Breast epithelium (tissue), 4 donors: ENCODE measurements at regions not wholly inside any gene's neighbourhood (a gene's known extent, or its start where the extent isn't known, plus 50 kb on each side); places are given as distances from the start of the nearest gene placed in this dataset.

ENCODE experiments used
- DNase-seq, 2 donors: peaks; one replicate each; pipeline ENCODE4 v3.0.0-alpha.2; 2019; ENCODE audit warnings: low spot score in 2 of 2
- H3K27ac ChIP-seq, 2 donors: fragments of 200-600 bp; sonication (generic) in 1 of 2; one replicate each; pipeline ENCODE4 v1.5.1; 2016 to 2019; ENCODE audit warnings: mild to moderate bottlenecking in 1 of 2
- H3K27me3 ChIP-seq, 2 donors: fragments of 200-600 bp; sonication (generic) in 1 of 2; one replicate each; pipeline versions ENCODE4 v1.5.1 to v1.6.0; 2017 to 2019; ENCODE audit warnings: control low read depth in 1 of 2, mild to moderate bottlenecking in 1 of 2
- H3K36me3 ChIP-seq: fragments of 200-600 bp; one replicate; pipeline ENCODE4 v1.5.1; 2019
- H3K4me1 ChIP-seq, 2 donors: fragments of 200-600 bp; sonication (generic); one replicate each; pipeline ENCODE4 v1.5.1; 2016 to 2019; ENCODE audit warnings: control low read depth in 1 of 2
- H3K4me3 ChIP-seq, 3 donors: fragments of 200-600 bp; sonication (generic); 1 replicate in 2 of 3; 2 replicates in 1 of 3; pipeline ENCODE4 v1.5.1; 2016 to 2019; ENCODE audit warnings: mild to moderate bottlenecking in 3 of 3, moderate library complexity in 2 of 3
- H3K9me3 ChIP-seq, 2 donors: fragments of 200-600 bp; sonication (generic) in 1 of 2; one replicate each; pipeline ENCODE4 v1.5.1; 2016 to 2019; ENCODE audit warnings: control low read depth in 1 of 2
- CTCF ChIP-seq, 3 donors: fragments of 450-650 bp; IDR thresholded peaks; one replicate each; pipeline ENCODE4 v1.5.1; 2016 to 2017; ENCODE audit warnings: antibody characterized with exemption in 3 of 3, mild to moderate bottlenecking in 3 of 3, moderate library complexity in 3 of 3
- POLR2A ChIP-seq: fragments of 450-650 bp; IDR thresholded peaks from one replicate; pipeline ENCODE4 v1.6.1; 2016; ENCODE audit warnings: antibody characterized with exemption, mild to moderate bottlenecking, moderate library complexity
- POLR2AphosphoS5 ChIP-seq, 3 donors: sonication (generic); formaldehyde crosslinking; IDR thresholded peaks; one replicate each; pipeline ENCODE4 v1.6.1; 2017; ENCODE audit warnings: antibody characterized with exemption in 3 of 3
- intact Hi-C: fragments of 100-400 bp; cut with DNase I; formaldehyde crosslinking; loops from one replicate; pipeline ENCODE4 v1.15.1; 2023; ENCODE audit warnings: low total_unique reads

- H3K9me3 ChIP-seq, result no peaks in the 10 kb centered on the region
- H3K27me3 ChIP-seq, result no peaks in the 10 kb centered on the region
- H3K36me3 ChIP-seq, result no peaks in the 10 kb centered on the region
- intact Hi-C loops, result loop anchor here (10.0 kb wide), 1 partner anchor 72 kb away; no protein-coding TSS in a partner anchor
- DNase-seq, result no peak
- no peak overlapping the region for H3K4me3 ChIP-seq
- TF ChIP-seq CTCF (IDR thresholded peaks at IDR 0.05) (no peak), POLR2A (no peak), POLR2AphosphoS5 (IDR thresholded peaks at IDR 0.05) (no peak)
- peak overlapping the region; percentile 91 to 95 for H3K27ac ChIP-seq
- H3K4me1 ChIP-seq, result peaks cover 0 to 8% of the 10 kb centered on the region in 2 donors
Measured at GRCh38 chr1:94326329-94326728, 88.9 kb upstream of the ARHGAP29 start.

GRCh38 chr1:94325377-94326302, 88.3 kb upstream of the ARHGAP29 start:
- peak overlapping the region in 1 of 3 donors; percentile 36 for H3K4me3 ChIP-seq
- peaks cover 0 to 8% of the 10 kb centered on the region in 2 donors for H3K4me1 ChIP-seq
- TF ChIP-seq POLR2AphosphoS5 (IDR thresholded peaks at IDR 0.05) (peak in 2 of 3 donors; percentile 34 to 46), CTCF (IDR thresholded peaks at IDR 0.05) (no peak)
- H3K9me3 ChIP-seq, result no peaks in the 10 kb centered on the region
- intact Hi-C loops, result loop anchor here (10.0 kb wide), 1 partner anchor 71 kb away; no protein-coding TSS in a partner anchor
- peak overlapping the region; percentile 91 to 95 for H3K27ac ChIP-seq
- no peaks in the 10 kb centered on the region for H3K27me3 ChIP-seq
- H3K36me3 ChIP-seq, result no peaks in the 10 kb centered on the region
- peak in 1 of 2 donors; percentile 70 for DNase-seq

- H3K4me3 ChIP-seq, result no peak overlapping the region
- peaks cover 0 to 8% of the 10 kb centered on the region in 2 donors for H3K4me1 ChIP-seq
- intact Hi-C loops, result loop anchor here (10.0 kb wide), 1 partner anchor 69 kb away; no protein-coding TSS in a partner anchor
- no peak for DNase-seq
- TF ChIP-seq CTCF (IDR thresholded peaks at IDR 0.05) (no peak), POLR2A (no peak), POLR2AphosphoS5 (IDR thresholded peaks at IDR 0.05) (no peak)
- no peaks in the 10 kb centered on the region for H3K9me3 ChIP-seq
- no peaks in the 10 kb centered on the region for H3K27me3 ChIP-seq
- peak overlapping the region; percentile 66 to 91 for H3K27ac ChIP-seq
- no peaks in the 10 kb centered on the region for H3K36me3 ChIP-seq
Measured at GRCh38 chr1:94324178-94324544, 86.8 kb upstream of the ARHGAP29 start.

GRCh38 chr1:94323311-94324177, 86.2 kb upstream of the ARHGAP29 start:
- intact Hi-C loops, result loop anchor here (10.0 kb wide), 1 partner anchor 69 kb away; no protein-coding TSS in a partner anchor
- peak overlapping the region; percentile 30 to 91 for H3K27ac ChIP-seq
- TF ChIP-seq POLR2A (no peak), POLR2AphosphoS5 (IDR thresholded peaks at IDR 0.05) (no peak), CTCF (IDR thresholded peaks at IDR 0.05) (no peak)

More at GRCh38 chr1:94323311-94324177, 86.2 kb upstream of the ARHGAP29 start:
- Histone ChIP-seq H3K9me3 (no peaks in the 10 kb centered on the region), H3K27me3 (no peaks in the 10 kb centered on the region), H3K36me3 (no peaks in the 10 kb centered on the region), H3K4me1 (peaks cover 0 to 7% of the 10 kb centered on the region in 2 donors), H3K4me3 (no peak overlapping the region)
- DNase-seq, result no peak
